Tibial nerve (tissue), 3 donors: ENCODE measurements at regions not wholly inside any gene's neighbourhood (a gene's known extent, or its start where the extent isn't known, plus 50 kb on each side); places are given as distances from the start of the nearest gene placed in this dataset.

ENCODE experiments used
- CTCF ChIP-seq, 5 experiments: fragments of 200-600 bp in 3 of 5; fragments of 450-650 bp in 2 of 5; sonication (generic) in 3 of 5; IDR thresholded peaks; one replicate each; pipeline ENCODE4 v1.5.1; 2016 to 2019; ENCODE audit warnings: antibody characterized with exemption in 5 of 5, mild to moderate bottlenecking in 3 of 5, moderate library complexity in 2 of 5
- POLR2A ChIP-seq, 2 donors: fragments of 450-650 bp; IDR thresholded peaks; one replicate each; pipeline ENCODE4 v1.6.1; 2017; ENCODE audit warnings: antibody characterized with exemption in 2 of 2, mild to moderate bottlenecking in 2 of 2, moderate library complexity in 2 of 2

- TF ChIP-seq CTCF (IDR thresholded peaks at IDR 0.05) = no peak
- no peak for TF ChIP-seq POLR2A (IDR thresholded peaks at IDR 0.05)
Measured at GRCh38 chr1:172957491-172957890, 93.2 kb downstream of the TNFSF18 start.
